Activated CD8-positive, alpha-beta memory T cell treated with anti-CD3 and anti-CD28 coated beads for 1 hour (primary cell): ENCODE measurements at regions not wholly inside any gene's neighbourhood (a gene's known extent, or its start where the extent isn't known, plus 50 kb on each side); places are given as distances from the start of the nearest gene placed in this dataset.

Source experiments
- DNase-seq, 2 donors: peaks; one replicate each; pipeline ENCODE4 v3.0.0-alpha.2; 2020; ENCODE audit warnings: low read depth in 1 of 2; ENCODE audit errors: extremely low read depth in 1 of 2

GRCh38 chr15:36218991-36219390, 360.4 kb upstream of the CDIN1 start:
- no peak for DNase-seq

DNA sequence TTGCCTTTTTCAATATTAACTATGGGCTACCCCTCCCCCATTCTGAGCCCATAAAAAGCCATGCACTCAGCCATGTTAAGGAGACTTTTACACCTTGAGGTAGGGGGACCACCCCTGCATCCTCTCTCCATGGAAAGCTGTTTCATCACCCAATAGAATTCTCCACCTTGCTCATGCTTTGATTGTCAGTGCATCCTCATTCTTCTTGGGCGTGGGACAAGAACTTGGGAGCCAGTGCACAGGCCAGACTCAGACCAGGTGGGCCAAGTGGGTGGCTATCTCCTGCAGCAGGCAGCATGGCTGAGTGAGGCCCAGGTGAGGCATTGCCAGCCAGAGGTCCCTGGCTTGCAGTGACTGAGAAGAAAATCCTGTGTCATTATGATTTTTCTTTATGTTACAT, 357.4 kb upstream of the CDIN1 start:
- no peak for DNase-seq

DNA sequence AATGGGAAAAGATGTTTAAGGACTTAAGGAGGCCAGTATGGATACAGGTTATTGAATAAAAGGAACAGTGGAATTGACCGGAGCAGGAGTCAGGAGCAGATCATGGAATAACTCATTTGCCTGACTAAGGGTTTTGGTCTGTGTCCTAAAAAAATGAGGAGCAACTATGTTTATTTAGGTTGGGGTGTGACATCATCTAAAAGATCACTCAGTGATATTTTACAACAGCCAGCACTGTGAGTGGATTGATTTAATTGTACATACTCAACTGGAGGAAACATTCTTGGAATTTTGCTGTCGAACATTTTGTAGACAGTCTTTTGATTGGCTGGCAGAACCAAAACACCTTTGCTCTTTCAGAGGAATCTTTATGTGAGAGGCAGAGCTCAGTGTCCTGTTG, 348.6 kb upstream of the CDIN1 start:
- DNase-seq = no peak

- DNase-seq = no peak
Observed at GRCh38 chr15:36232491-36232890, 346.9 kb upstream of the CDIN1 start.

GRCh38 chr15:36234743-36235142, 344.7 kb upstream of the CDIN1 start:
- DNase-seq = no peak

DNA sequence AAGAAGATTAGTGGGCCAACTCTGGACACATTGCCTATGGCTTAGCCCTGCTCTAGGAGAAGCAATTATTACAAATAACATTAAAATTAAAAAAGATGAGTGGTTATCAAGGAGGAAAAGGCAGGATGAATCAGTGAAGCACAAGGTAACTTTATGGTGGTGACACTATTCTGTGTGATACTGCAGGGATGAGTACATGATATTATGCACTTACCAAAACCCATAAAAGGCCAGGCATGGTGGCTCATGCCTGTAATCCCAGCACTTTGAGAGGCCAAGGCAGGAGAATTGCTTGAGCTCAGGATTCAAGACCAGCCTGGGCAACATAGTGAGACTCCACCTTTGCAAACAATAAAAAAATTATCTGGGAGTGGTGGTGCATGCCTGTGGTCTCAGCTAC, 344.3 kb upstream of the CDIN1 start:
- no peak for DNase-seq

DNA sequence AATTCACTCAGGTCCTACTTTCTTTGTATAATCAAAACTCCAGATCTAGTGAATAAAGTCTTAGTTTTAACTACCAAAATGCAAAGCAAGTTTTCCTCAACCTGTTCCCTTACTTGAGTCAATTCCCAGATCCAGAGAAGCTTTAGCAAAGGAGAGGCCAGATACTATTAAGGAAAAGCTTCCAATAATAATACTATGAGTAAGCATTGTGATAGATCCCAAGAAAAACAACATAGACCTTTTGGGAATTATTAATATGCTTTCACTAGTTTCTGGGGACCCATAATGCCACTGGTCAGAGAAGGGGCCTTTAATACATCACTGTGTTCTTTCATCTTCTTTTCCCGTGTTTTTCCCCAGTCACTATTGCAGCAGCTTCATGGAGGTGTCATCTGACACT, 339.9 kb upstream of the CDIN1 start:
- no peak for DNase-seq

GRCh38 chr15:36251450-36251849, 328.0 kb upstream of the CDIN1 start:
- no peak for DNase-seq

- no peak for DNase-seq
Observed at GRCh38 chr15:36252146-36252711, 327.2 kb upstream of the CDIN1 start.

DNA sequence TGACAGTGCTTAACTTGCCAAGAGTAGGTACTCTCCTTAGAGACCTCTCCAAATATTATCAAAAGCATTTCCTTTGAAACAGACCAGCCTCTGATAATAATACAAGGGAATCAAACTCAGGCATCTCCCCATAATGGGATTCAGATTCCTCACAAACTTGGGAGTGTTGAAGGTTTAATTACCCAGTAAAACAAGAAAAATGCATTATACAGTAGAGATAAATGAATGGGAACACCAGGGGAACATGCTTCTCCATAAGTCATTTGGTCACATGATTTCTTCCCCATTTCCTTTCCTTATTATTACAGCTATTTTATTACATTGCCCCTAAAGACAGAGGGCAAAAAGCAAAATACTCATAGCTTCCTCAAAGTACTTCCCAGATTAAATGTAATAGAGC, 325.0 kb upstream of the CDIN1 start:
- DNase-seq = no peak

GRCh38 chr15:36256404-36256807, 323.0 kb upstream of the CDIN1 start:
- no peak for DNase-seq

DNA sequence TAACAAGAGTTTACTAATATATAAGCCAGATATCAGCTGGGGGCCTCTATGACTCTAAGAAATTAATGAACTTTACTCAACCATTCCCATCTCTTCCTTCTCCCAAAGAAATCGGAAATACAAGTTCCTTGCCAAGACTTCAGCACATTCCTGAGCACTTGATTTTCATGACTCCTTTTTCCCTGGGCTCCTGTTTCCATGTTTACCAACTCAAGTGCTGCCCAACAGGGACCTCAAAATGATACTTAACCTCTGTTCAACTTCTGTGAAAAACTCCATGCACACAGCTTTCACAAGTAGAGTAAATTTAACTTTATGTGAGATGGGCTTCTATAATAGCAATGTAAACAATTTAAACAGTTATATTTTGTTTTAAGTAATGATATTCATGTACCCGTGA, 315.8 kb upstream of the CDIN1 start:
- no peak for DNase-seq

- no peak for DNase-seq
Observed at GRCh38 chr15:36265422-36265821, 314.0 kb upstream of the CDIN1 start.

DNA sequence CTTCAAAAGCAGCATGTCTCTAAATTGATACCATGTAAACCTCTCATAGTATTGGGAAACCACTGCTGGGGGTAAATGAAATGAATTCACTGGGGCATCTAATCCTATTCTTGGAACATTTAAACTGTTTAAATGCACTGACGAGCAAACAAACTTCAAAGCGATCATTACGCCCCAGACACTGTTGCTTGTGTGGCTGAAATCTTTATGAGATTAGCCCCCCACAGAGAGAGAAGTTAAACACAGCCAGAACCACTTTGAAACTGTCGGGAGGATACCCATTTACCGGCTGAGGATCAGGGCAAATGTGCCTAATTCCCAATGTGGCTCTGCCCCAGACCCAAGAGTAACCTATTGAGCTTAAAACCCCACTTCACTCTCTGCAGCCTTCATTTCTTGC, 308.4 kb upstream of the CDIN1 start:
- DNase-seq = no peak

DNA sequence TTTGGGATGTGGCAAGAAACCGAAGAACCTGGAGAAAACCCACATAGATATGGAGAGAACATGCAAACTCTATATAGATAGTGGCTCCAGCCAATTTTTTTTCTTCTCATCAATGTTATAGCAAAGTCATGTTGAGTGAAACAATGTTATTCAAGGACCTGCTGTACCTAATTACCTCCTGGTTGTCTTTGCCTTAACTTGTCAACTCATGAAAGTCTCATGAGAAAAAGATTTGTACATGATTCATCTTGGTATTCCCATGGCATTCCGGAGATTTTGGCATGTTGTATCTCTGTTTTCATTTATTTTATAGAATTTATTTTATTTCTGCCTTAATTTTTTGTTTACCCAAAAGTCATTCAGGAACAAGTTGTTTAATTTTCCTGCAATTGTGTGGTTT, 303.8 kb upstream of the CDIN1 start:
- no peak for DNase-seq

DNA sequence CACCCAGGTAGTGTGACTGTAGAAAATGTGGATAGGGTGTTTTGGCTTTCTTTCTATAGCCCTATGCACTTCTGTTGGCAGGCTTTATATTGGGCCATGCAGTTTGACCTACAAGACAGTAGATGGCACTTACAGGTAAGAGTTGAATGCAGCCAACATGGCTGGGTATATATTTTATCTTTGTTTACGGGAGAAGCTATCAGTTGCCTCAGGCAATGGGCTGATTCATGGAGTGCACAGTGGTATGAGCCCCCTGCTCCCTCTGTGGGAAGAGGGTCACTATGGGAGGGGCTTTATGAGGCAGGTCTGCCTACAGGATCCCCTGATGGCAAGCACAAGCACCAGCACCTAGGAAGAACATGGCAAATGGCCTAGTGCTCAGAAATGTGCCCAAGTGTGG, 301.2 kb upstream of the CDIN1 start:
- no peak for DNase-seq

DNA sequence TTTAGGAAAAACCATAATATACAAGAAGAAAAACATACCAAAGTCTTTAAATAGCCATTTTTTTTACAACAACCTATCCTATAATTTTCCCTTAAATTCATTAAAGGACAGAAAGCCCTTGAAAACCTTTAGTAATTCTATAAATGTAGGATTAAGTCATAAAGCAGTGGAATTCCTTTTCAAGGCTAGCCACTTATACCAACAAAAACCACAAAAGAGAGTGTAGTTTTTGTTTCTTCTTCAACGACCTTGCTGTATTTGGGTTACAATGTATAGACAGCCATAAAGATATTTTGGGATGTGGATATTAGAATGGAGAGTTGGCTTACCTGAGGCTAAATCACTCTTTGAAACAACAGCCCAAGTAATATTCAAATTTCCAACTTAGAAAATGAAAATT, 296.6 kb upstream of the CDIN1 start:
- no peak for DNase-seq

GRCh38 chr15:36284911-36285310, 294.5 kb upstream of the CDIN1 start:
- DNase-seq = no peak

- DNase-seq = no peak
Observed at GRCh38 chr15:36291501-36291900, 287.9 kb upstream of the CDIN1 start.

- DNase-seq = no peak
Observed at GRCh38 chr15:36294359-36294758, 285.1 kb upstream of the CDIN1 start.

DNA sequence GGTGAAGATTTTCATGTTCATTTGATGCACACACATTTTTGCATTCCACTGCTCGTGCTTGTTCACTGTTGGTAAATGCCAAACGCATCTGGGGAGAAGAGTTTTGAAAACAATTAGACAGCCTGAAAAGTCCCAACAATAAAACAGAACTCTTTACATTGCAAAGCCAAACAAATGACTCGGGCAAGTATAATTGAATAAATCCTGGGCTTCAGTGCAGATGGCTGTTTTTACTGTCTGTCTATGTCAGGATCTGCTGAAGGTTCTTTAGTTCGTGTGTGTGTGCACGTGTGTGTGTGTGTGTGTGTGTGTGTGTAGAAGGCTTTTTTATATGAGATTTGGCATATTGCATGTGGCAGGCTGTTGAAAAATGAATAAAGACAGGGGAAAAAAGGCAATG, 277.5 kb upstream of the CDIN1 start:
- no peak for DNase-seq

DNA sequence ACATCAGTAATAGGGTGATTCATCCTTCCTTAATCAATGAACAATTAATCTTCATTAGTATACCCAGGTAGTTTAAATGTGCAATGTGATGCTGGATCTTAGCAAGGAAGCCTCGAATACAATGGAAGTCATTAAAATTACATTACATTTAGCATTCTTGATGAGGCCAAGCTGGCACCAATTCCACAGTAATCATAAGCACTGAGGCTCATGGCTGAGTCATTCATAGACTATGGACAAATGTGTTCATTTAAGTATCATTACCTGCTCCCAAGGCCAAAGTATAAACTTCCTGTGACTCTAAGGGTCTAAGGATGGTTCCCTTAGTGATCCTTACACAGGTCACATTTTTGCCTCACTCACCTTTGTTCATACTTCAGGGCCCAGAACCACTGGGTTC, 266.4 kb upstream of the CDIN1 start:
- DNase-seq = no peak

GRCh38 chr15:36313736-36314280, 265.6 kb upstream of the CDIN1 start:
- no peak for DNase-seq
